T-helper 17 cell (primary cell): ENCODE measurements at regions not wholly inside any gene's neighbourhood (a gene's known extent, or its start where the extent isn't known, plus 50 kb on each side); places are given as distances from the start of the nearest gene placed in this dataset.
A peak's percentile ranks its signal among the peaks of the same experiment; 100 is the strongest.
"Not testable (repeated sequence)": the region's sequence is repeated elsewhere in the genome, so short reads cannot be mapped to it uniquely, and the experiment has no call there.

ENCODE experiments used
- ATAC-seq: fragments of 150-1000 bp; cut with Tn5 transposase; 2 replicates; pipeline ENCODE4 v1.10.0; 2021; ENCODE audit warnings: mild to moderate bottlenecking, moderate library complexity
- DNase-seq, 3 donors: peaks; one replicate each; pipeline versions ENCODE4 v3.0.0 to v3.0.0-alpha.2; 2020 to 2021
- H3K9me3 ChIP-seq: one replicate; pipeline ENCODE4 v1.7.0; 2013; ENCODE audit warnings: low read length, mild to moderate bottlenecking; ENCODE audit not compliant: control insufficient read depth, poor library complexity, severe bottlenecking
- H3K27ac Mint-ChIP-seq: one replicate; pipeline ENCODE4 v1.8.0; 2022; ENCODE audit warnings: mild to moderate bottlenecking, moderate library complexity, mixed read lengths
- H3K27me3 Mint-ChIP-seq: one replicate; pipeline ENCODE4 v1.8.0; 2022; ENCODE audit warnings: mixed read lengths
- H3K36me3 Mint-ChIP-seq: one replicate; pipeline ENCODE4 v1.8.0; 2022; ENCODE audit warnings: low read depth, mixed read lengths
- H3K4me1 Mint-ChIP-seq: one replicate; pipeline ENCODE4 v1.8.0; 2022; ENCODE audit warnings: mild to moderate bottlenecking, mixed read lengths
- H3K4me3 Mint-ChIP-seq: one replicate; pipeline ENCODE4 v1.8.0; 2022; ENCODE audit warnings: mild to moderate bottlenecking, moderate library complexity, mixed read lengths

GRCh38 chr14:97806891-97807290 lies 1009.7 kb downstream of the VRK1 start:
- H3K9me3 ChIP-seq = no peaks in the 10 kb centered on the region
- no peak for ATAC-seq
- Mint-ChIP-seq H3K27me3 (no peaks in the 10 kb centered on the region), H3K36me3 (no peaks in the 10 kb centered on the region), H3K4me3 (no peak overlapping the region), H3K4me1 (peaks cover 3% of the 10 kb centered on the region), H3K27ac (no peak overlapping the region)
- DNase-seq = no peak

GRCh38 chr14:97808541-97808940 lies 1011.4 kb downstream of the VRK1 start:
- not testable (repeated sequence) for ATAC-seq, H3K27me3 Mint-ChIP-seq, DNase-seq, H3K9me3 ChIP-seq, H3K4me3 Mint-ChIP-seq, H3K36me3 Mint-ChIP-seq, H3K27ac Mint-ChIP-seq, H3K4me1 Mint-ChIP-seq

- Mint-ChIP-seq H3K4me1 (no peaks in the 10 kb centered on the region), H3K27ac (no peak overlapping the region), H3K4me3 (no peak overlapping the region), H3K36me3 (no peaks in the 10 kb centered on the region), H3K27me3 (no peaks in the 10 kb centered on the region)
- no peaks in the 10 kb centered on the region for H3K9me3 ChIP-seq
- DNase-seq (no peak), ATAC-seq (no peak)
Measured at GRCh38 chr14:97813556-97813955, 1016.4 kb downstream of the VRK1 start.

- H3K9me3 ChIP-seq = no peaks in the 10 kb centered on the region
- Mint-ChIP-seq H3K36me3 (no peaks in the 10 kb centered on the region), H3K4me1 (no peaks in the 10 kb centered on the region), H3K27ac (no peak overlapping the region), H3K27me3 (no peaks in the 10 kb centered on the region), H3K4me3 (no peak overlapping the region)
- ATAC-seq = no peak
- DNase-seq = no peak
Measured at GRCh38 chr14:97820781-97821180, 1023.6 kb downstream of the VRK1 start.

- DNase-seq = no peak
- no peak for ATAC-seq
- Mint-ChIP-seq H3K4me3 (no peak overlapping the region), H3K4me1 (no peaks in the 10 kb centered on the region), H3K27me3 (no peaks in the 10 kb centered on the region), H3K36me3 (no peaks in the 10 kb centered on the region), H3K27ac (no peak overlapping the region)
- no peaks in the 10 kb centered on the region for H3K9me3 ChIP-seq
Measured at GRCh38 chr14:97824218-97824617, 1027.0 kb downstream of the VRK1 start.

- Mint-ChIP-seq H3K36me3 (peaks cover 2% of the 10 kb centered on the region), H3K4me1 (peaks cover 4% of the 10 kb centered on the region), H3K27ac (no peak overlapping the region), H3K4me3 (no peak overlapping the region), H3K27me3 (no peaks in the 10 kb centered on the region)
- no peaks in the 10 kb centered on the region for H3K9me3 ChIP-seq
- ATAC-seq (no peak), DNase-seq (no peak)
Measured at GRCh38 chr14:97827746-97828145, 1030.6 kb downstream of the VRK1 start.

GRCh38 chr14:97832776-97833175 lies 1035.6 kb downstream of the VRK1 start:
- no peaks in the 10 kb centered on the region for H3K27me3 Mint-ChIP-seq
- peaks cover 4% of the 10 kb centered on the region for H3K36me3 Mint-ChIP-seq
- no peak overlapping the region for H3K4me3 Mint-ChIP-seq
- peaks cover 6% of the 10 kb centered on the region for H3K4me1 Mint-ChIP-seq
- H3K9me3 ChIP-seq = no peaks in the 10 kb centered on the region
- peak overlapping the region; percentile 61 for H3K27ac Mint-ChIP-seq
- ATAC-seq = no peak
- no peak for DNase-seq

GRCh38 chr14:97838986-97839385 lies 1041.8 kb downstream of the VRK1 start:
- Mint-ChIP-seq H3K27me3 (no peaks in the 10 kb centered on the region), H3K4me1 (peaks cover 9% of the 10 kb centered on the region), H3K4me3 (no peak overlapping the region), H3K36me3 (peaks cover 2% of the 10 kb centered on the region), H3K27ac (no peak overlapping the region)
- ATAC-seq = no peak
- no peaks in the 10 kb centered on the region for H3K9me3 ChIP-seq
- no peak for DNase-seq

- DNase-seq (no peak), ATAC-seq (no peak)
- Mint-ChIP-seq H3K27me3 (no peaks in the 10 kb centered on the region), H3K36me3 (peaks cover 2% of the 10 kb centered on the region), H3K4me3 (no peak overlapping the region), H3K4me1 (peaks cover 9% of the 10 kb centered on the region), H3K27ac (no peak overlapping the region)
- H3K9me3 ChIP-seq = no peaks in the 10 kb centered on the region
Measured at GRCh38 chr14:97840159-97840558, 1043.0 kb downstream of the VRK1 start.

GRCh38 chr14:97841762-97842161 lies 1044.6 kb downstream of the VRK1 start:
- no peak overlapping the region for H3K27ac Mint-ChIP-seq

GRCh38 chr14:97843066-97843465 lies 1045.9 kb downstream of the VRK1 start:
- no peak overlapping the region for H3K27ac Mint-ChIP-seq
- no peak for ATAC-seq
- peaks cover 6% of the 10 kb centered on the region for H3K4me1 Mint-ChIP-seq
- no peaks in the 10 kb centered on the region for H3K9me3 ChIP-seq
- no peak overlapping the region for H3K4me3 Mint-ChIP-seq
- H3K36me3 Mint-ChIP-seq = no peaks in the 10 kb centered on the region
- DNase-seq = no peak
- H3K27me3 Mint-ChIP-seq = no peaks in the 10 kb centered on the region

More at GRCh38 chr14:97841762-97842161, 1044.6 kb downstream of the VRK1 start:
- ATAC-seq (no peak), DNase-seq (no peak)
- Mint-ChIP-seq H3K4me3 (no peak overlapping the region), H3K36me3 (peaks cover 2% of the 10 kb centered on the region), H3K27me3 (no peaks in the 10 kb centered on the region), H3K4me1 (peaks cover 9% of the 10 kb centered on the region)
- H3K9me3 ChIP-seq = no peaks in the 10 kb centered on the region

- no peaks in the 10 kb centered on the region for H3K9me3 ChIP-seq
- DNase-seq (no peak), ATAC-seq (no peak)
- H3K4me1 Mint-ChIP-seq = peaks cover 6% of the 10 kb centered on the region
- no peaks in the 10 kb centered on the region for H3K36me3 Mint-ChIP-seq
- H3K27ac Mint-ChIP-seq = no peak overlapping the region
- H3K27me3 Mint-ChIP-seq = no peaks in the 10 kb centered on the region
- no peak overlapping the region for H3K4me3 Mint-ChIP-seq
Measured at GRCh38 chr14:97844042-97844441, 1046.9 kb downstream of the VRK1 start.

- DNase-seq (no peak), ATAC-seq (peak; percentile 14)
- no peaks in the 10 kb centered on the region for H3K9me3 ChIP-seq
- Mint-ChIP-seq H3K4me3 (no peak overlapping the region), H3K27ac (no peak overlapping the region), H3K4me1 (peaks cover 6% of the 10 kb centered on the region), H3K27me3 (no peaks in the 10 kb centered on the region), H3K36me3 (no peaks in the 10 kb centered on the region)
Measured at GRCh38 chr14:97846156-97846555, 1049.0 kb downstream of the VRK1 start.

GRCh38 chr14:97848317-97848980 lies 1051.3 kb downstream of the VRK1 start:
- H3K9me3 ChIP-seq = no peaks in the 10 kb centered on the region
- Mint-ChIP-seq H3K4me1 (peaks cover 9% of the 10 kb centered on the region), H3K27ac (no peak overlapping the region), H3K4me3 (no peak overlapping the region), H3K27me3 (no peaks in the 10 kb centered on the region), H3K36me3 (peaks cover 2% of the 10 kb centered on the region)
- no peak for ATAC-seq
- no peak for DNase-seq
